Stimulated activated CD8-positive, alpha-beta memory T cell treated with anti-CD3 and anti-CD28 coated beads, Interleukin-7, amount 100 ng/mL, for 48 hours (primary cell): ENCODE measurements at regions not wholly inside any gene's neighbourhood (a gene's known extent, or its start where the extent isn't known, plus 50 kb on each side); places are given as distances from the start of the nearest gene placed in this dataset.
A peak's percentile ranks its signal among the peaks of the same experiment; 100 is the strongest.

Experiments used
- DNase-seq, 2 donors: peaks; one replicate each; pipeline ENCODE4 v3.0.0-alpha.2; 2020; ENCODE audit warnings: low read depth in 1 of 2; ENCODE audit errors: extremely low read depth in 1 of 2

GRCh38 chr15:66900586-66901310, 164.7 kb upstream of the SMAD3 start:
- DNase-seq, result no peak

DNA sequence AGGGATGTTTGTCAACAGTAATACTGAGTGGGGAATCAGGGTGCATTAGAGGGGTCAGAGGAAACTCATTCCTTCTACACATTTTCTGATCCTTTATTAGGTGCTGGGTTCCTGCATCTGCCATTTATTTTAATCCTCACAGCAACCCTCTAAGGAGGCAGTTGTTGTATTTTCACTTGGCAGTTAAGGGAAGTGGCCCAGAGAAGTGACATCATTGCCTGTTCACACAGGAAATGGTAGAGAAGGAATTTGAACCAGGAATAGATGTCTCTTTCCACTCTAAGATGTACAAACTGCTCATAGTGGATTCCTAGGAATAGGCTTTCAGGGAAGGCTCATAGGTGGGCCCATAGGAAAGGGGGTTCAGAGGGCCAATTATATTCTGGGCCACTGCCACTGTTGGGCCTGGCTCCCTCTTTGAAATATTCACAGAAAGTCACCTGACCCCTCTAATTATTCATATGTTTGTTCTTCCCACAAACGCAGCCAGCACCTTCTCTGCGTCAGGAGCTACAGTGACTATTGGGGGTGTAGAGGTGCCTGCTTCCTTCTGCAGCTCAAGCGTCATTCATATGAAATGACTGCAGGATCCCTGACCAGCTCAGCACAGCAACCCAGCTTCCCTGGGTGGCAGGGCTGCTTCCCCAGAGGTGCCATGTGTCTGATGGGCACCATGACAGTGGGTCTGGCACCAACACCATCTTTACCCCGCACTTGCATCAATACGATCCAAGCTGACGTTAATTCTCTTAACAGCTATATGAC, 163.9 kb upstream of the SMAD3 start:
- no peak for DNase-seq

GRCh38 chr15:66905185-66905584, 160.2 kb upstream of the SMAD3 start:
- no peak for DNase-seq

DNA sequence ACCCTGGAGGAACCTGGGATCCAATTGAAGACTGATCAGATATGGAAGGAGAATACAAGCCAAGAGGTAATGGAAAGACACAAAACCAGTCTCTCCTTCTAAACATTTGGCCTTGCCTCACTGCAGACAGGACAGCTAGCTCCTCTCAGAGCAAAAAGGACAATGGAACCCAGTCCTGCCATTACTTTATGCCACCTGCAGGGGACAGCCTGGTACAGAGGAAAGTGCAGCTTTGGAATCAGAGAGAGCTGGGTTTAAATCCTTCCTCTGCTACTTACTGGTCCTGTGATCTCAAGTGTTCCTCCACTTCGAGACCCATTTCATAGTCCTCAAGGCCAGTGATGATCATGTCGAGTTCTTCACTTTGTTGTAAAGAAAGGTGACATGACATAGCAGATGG, 159.4 kb upstream of the SMAD3 start:
- no peak for DNase-seq

DNA sequence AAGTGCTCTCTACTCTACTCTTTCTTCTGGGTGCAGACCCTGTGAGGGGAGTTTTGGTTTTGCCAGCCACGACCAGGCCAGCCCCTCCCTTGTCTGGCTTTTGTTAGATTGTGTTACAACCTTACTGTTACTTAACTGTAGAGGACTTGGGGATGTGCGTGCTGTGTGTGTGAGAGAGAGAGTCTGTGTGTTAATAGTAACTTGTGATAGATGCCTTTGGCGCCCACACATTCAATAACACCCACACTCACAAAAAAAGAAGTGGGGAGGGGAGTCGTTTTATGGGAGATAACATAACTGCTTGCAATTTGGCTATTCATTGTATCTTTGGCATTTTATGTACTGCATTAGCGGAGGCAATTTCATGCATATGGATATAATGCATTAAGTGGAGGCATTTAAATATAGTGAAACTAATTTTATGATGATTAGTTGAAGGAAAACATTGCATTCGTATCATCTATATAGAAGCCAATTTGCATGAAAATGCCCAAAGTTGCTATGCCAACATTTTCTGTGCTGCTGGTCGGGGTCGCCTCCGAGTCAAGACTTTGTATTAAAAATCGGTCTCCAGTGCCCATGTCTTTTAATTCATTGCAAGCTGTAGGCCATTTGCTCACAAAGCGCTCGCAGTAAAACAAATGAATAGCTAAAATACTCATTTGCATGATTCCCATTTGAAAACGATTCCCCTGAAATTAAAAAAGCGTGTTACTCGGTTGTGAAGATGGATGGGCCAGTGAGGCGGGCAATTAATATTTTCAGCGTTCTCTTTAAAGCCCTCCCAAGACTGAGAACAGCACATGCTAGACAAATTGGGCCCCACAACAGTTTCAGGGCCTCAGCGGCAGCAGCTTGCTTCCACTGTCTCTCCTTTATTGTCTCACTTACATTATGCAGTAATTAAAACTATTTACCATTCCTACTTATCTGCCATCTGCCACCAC, 158.5 kb upstream of the SMAD3 start:
- DNase-seq, result no peak

GRCh38 chr15:66907826-66908743, 157.3 kb upstream of the SMAD3 start:
- DNase-seq, result no peak

DNA sequence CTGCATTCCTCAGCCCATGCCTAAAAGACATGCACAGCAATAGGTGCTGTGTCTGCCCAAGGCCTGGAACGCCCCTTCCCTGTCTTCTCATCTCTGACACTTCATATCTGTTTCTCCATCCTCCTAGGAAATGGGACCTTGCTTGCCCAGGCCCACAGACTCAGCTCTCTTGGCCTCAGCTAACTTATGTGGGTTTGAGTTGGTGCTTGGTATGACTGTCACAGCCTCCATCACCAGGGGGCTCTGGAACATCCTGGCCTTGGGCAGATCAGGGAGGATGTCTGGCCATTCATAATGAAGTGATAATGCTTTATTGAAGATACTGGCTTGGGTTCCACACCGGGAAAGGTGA, 156.7 kb upstream of the SMAD3 start:
- DNase-seq, result no peak

- no peak for DNase-seq
Observed at GRCh38 chr15:66909381-66909890, 156.0 kb upstream of the SMAD3 start.

DNA sequence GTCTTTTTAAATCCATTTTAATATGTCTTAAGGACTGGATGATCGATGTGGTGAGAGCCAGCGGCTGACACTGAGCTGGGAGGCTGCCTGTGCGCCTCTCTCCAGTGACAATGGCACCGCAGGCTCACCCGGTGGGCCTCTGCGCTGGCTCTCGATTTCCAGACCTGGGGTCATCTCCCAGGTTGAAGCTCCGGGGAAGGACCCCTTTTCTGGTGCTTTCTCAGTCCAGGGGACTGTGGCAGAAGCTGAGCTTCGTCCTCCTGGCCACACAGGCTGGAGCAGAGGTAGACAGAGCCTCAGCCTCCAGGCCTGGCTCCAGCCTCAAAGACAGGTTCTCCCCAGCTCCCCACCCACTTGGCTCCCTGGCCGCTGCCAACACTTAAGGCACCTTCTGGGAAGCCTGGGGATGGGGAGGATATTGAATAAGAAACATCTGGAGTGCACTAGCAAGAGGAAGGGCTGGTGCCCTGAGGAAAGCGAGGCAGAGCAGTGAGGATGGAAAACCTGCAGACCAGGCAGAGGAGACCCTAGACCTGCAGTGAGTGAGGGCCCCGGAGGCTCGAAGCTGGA, 154.2 kb upstream of the SMAD3 start:
- DNase-seq, result no peak

DNA sequence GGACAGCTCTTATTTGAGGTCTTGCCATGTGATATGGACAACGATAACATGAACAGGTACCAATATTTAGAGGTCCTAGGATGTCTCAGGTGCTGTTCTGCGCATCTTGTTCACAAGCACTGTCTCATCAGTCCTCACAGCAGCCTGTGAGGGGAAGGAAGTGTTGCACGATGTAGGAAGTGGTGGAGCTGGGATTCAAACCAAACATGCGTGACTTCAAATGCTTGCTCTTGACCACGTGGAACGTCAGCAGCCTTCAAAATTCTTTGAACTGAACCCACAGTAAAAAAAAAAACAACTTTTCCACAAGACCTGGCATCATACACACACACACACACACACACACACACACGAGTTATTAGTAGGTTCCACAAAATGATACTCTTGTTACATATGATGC, 153.4 kb upstream of the SMAD3 start:
- DNase-seq, result no peak

DNA sequence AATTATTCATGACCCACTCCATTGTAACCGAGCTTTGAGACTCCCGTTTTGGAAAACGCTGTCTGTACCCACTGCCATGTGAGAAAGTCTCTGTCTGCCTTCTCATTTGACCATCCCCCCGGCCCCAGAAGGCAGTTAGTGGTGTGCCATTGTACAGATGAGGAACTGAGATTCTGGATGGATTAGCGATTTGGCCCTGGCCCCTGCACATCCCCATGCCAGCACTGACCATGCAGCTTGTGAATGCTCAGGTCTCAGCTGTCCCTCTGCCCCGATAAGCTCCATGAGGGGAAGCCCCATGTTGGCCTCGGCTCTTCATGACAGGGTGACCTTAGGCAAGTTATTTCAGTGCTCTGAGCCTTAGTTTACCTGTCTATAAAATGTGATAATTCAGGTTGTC, 153.0 kb upstream of the SMAD3 start:
- DNase-seq, result no peak

- no peak for DNase-seq
Observed at GRCh38 chr15:66917904-66918448, 147.4 kb upstream of the SMAD3 start.

GRCh38 chr15:66919421-66919820, 146.0 kb upstream of the SMAD3 start:
- no peak for DNase-seq

DNA sequence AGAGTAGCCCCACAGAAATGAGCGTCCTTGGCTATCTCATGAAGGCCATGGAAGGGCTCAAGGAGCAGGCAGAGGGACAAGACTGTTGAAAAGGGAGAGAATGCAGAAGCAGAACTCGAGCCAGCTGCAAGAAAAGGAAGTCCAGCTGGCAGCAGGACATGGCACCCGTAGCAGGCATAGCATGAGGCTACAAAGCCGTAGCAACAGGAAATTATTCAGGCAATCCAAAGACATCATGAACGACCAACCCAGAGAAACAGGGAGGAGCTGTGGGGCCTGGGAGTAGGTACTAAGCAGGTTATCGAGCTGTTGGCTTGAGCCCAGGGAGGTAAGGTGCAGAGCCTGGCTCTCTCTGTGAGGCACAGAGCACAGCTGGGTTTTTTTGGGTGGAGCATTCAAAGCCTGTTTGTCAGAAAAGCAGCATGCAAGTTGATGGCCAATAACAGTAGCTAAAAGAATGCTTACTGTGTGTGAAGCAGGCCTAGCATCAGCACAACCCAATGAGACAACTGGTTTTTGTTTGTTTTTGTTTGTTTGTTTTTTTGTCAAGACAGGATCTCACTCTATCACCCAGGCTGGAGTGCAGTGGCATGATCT, 144.0 kb upstream of the SMAD3 start:
- DNase-seq, result no peak

DNA sequence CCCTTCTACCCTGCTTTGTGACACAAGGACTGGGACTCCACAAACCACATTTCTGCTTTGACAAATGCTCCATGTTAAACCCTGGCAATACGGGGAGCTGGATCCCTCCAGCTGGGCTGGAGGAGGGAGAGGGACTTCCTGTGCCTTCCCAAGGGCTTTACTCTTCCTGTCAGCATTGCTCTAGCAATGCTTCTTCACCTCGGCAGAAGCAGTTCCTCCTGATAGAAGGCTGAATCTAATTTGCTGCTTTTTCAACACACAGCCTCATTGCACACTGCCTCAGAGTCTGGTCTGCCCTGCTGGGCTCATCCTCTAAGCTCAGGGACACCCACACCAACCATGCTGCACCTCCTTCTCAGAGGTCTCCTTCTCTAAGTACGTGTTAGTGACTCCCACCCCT, 142.8 kb upstream of the SMAD3 start:
- DNase-seq, result no peak

GRCh38 chr15:66923438-66923881, 141.9 kb upstream of the SMAD3 start:
- peak in 1 of 2 donors; percentile 12 for DNase-seq

- no peak for DNase-seq
Observed at GRCh38 chr15:66924889-66925288, 140.5 kb upstream of the SMAD3 start.

GRCh38 chr15:66925721-66926120, 139.7 kb upstream of the SMAD3 start:
- no peak for DNase-seq
